ENCODE measurements at regions not wholly inside any gene's neighbourhood (a gene's known extent, or its start where the extent isn't known, plus 50 kb on each side); places are given as distances from the start of the nearest gene placed in this dataset.

DNA sequence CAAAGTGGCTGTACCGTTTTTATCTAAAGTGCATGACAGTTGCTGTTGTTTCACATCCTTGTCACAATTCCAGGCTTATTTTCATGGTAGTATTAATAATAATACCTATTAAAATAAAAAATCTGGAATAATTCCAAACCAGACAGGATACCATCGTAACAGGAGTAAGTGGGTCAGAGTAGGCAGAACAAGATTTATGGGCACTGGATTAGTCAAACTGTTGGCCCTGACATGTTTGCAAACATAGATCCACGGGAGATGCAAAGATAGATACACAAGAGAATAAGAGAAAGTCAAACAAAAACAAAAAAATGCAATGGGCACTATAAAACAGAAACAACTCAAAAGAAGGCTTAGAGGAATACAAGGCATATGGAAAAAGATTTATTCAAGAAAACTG, 449.5 kb upstream of the HS3ST1 start:
- H3K27me3 ChIP-seq (ENCODE audit: control insufficient read depth in 1 of 2, insufficient read depth in 2 of 2, low read length in 2 of 2) = no peaks in the 10 kb centered on the region
- no peaks in the 10 kb centered on the region for H3K4me1 ChIP-seq (ENCODE audit: insufficient read depth, low read length)
- H3K9me3 ChIP-seq (ENCODE audit: control insufficient read depth in 1 of 2, insufficient read depth in 1 of 2, low read length in 2 of 2) = peaks cover 0 to 5% of the 10 kb centered on the region in 2 experiments
- TF ChIP-seq, protein P1, sequence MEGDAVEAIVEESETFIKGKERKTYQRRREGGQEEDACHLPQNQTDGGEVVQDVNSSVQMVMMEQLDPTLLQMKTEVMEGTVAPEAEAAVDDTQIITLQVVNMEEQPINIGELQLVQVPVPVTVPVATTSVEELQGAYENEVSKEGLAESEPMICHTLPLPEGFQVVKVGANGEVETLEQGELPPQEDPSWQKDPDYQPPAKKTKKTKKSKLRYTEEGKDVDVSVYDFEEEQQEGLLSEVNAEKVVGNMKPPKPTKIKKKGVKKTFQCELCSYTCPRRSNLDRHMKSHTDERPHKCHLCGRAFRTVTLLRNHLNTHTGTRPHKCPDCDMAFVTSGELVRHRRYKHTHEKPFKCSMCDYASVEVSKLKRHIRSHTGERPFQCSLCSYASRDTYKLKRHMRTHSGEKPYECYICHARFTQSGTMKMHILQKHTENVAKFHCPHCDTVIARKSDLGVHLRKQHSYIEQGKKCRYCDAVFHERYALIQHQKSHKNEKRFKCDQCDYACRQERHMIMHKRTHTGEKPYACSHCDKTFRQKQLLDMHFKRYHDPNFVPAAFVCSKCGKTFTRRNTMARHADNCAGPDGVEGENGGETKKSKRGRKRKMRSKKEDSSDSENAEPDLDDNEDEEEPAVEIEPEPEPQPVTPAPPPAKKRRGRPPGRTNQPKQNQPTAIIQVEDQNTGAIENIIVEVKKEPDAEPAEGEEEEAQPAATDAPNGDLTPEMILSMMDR (IDR thresholded peaks at IDR 0.05) = no peak
- DNase-seq (no peak), ATAC-seq (ENCODE audit: poor library complexity) (no peak)
- Mint-ChIP-seq H3K4me3 (no peak overlapping the region), H3K9me3 (peaks cover 6% of the 10 kb centered on the region), H3K4me1 (ENCODE audit: low read depth) (no peaks in the 10 kb centered on the region), H3K27me3 (no peaks in the 10 kb centered on the region), H3K27ac (no peak overlapping the region), H3K36me3 (ENCODE audit: low read depth) (no peaks in the 10 kb centered on the region)
- no peaks in the 10 kb centered on the region for H3K36me3 ChIP-seq (ENCODE audit: insufficient read depth, low read length)
- no peak overlapping the region for H3K4me3 ChIP-seq (ENCODE audit: low read length)
- ChIA-PET CTCF (no interaction called here), POLR2A (no interaction called here)
- intact Hi-C loops (cut with DNase I, micrococcal nuclease) = no loop called here
- no peak overlapping the region for H3K27ac ChIP-seq (ENCODE audit: low read depth in 1 of 2, low read length in 2 of 2)

DNA sequence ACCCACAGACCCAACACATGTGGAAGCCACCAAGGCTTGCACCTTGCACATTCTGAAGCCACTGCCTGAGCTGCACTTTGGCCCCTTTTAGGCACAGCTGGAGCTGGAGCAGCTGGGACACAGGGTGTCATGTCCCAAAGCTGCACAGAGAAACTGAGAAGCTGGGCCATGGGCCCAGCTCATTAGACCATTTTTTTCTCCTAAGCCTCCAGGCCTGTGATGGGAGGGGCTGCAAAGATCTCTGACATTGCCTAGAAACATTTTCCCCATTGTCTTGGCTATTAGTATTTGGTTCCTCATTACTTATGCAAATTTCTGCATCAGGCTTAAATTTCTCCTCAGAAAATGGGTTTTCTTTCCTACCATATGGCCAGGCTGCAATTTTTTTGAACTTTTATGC, 447.4 kb upstream of the HS3ST1 start:
- intact Hi-C loops (cut with DNase I, micrococcal nuclease) = no loop called here
- no peaks in the 10 kb centered on the region for H3K4me1 Mint-ChIP-seq (ENCODE audit: low read depth)
- H3K27me3 ChIP-seq (ENCODE audit: control insufficient read depth in 1 of 2, insufficient read depth in 2 of 2, low read length in 2 of 2) = no peaks in the 10 kb centered on the region
- H3K27ac ChIP-seq (ENCODE audit: low read depth in 1 of 2, low read length in 2 of 2) = no peak overlapping the region
- TF ChIP-seq, protein P1 (IDR thresholded peaks at IDR 0.05) = no peak
- no peak overlapping the region for H3K4me3 Mint-ChIP-seq
- no peak for ATAC-seq (ENCODE audit: poor library complexity)
- DNase-seq = no peak
- H3K9me3 Mint-ChIP-seq = peaks cover 6% of the 10 kb centered on the region
- H3K27me3 Mint-ChIP-seq = no peaks in the 10 kb centered on the region
- peaks cover 0 to 5% of the 10 kb centered on the region in 2 experiments for H3K9me3 ChIP-seq (ENCODE audit: control insufficient read depth in 1 of 2, insufficient read depth in 1 of 2, low read length in 2 of 2)
- ChIA-PET POLR2A (no interaction called here), CTCF (no interaction called here)
- H3K36me3 Mint-ChIP-seq (ENCODE audit: low read depth) = no peaks in the 10 kb centered on the region
- H3K4me3 ChIP-seq (ENCODE audit: low read length) = no peak overlapping the region
- no peaks in the 10 kb centered on the region for H3K4me1 ChIP-seq (ENCODE audit: insufficient read depth, low read length)
- H3K27ac Mint-ChIP-seq = no peak overlapping the region
- H3K36me3 ChIP-seq (ENCODE audit: insufficient read depth, low read length) = no peaks in the 10 kb centered on the region

DNA sequence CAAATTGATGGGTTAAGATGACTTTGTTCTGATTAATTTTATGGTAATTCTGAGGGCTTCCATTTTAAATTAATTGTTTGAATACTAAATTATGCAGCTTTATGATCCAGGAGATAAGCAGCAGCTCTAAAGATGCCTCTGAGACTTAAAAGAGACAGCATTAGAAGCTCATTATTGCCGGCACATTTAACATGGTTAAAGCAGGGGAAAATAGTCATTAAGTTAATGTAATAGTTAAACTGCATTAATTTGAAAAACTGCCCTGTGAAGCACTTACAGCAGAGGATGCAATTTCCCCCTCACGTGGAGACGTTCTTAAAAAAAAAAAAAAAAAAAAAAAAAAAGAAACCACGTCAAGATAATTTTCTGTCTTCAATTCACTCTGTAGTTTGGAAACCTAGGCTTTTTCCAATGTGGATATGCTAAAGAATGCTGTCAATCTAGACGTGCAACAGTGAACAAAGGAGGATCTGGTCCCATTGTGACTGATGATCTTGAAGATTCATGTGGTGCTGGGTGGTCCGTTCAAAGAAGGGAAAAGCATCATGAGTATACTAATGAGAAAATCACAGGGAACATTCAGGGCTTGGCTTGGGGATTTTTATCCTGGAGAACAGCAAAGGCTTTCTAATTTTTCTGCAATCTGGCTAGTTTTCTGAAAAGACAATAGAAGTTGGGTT, 440.6 kb upstream of the HS3ST1 start:
- Histone ChIP-seq H3K36me3 (ENCODE audit: insufficient read depth, low read length) (no peaks in the 10 kb centered on the region), H3K9me3 (ENCODE audit: control insufficient read depth in 1 of 2, insufficient read depth in 1 of 2, low read length in 2 of 2) (no peaks in the 10 kb centered on the region), H3K4me1 (ENCODE audit: insufficient read depth, low read length) (no peaks in the 10 kb centered on the region), H3K27ac (ENCODE audit: low read depth in 1 of 2, low read length in 2 of 2) (no peak overlapping the region), H3K27me3 (ENCODE audit: control insufficient read depth in 1 of 2, insufficient read depth in 2 of 2, low read length in 2 of 2) (no peaks in the 10 kb centered on the region), H3K4me3 (ENCODE audit: low read length) (no peak overlapping the region)
- ChIA-PET POLR2A (no interaction called here), CTCF (no interaction called here)
- intact Hi-C loops (cut with DNase I, micrococcal nuclease) = no loop called here
- Mint-ChIP-seq H3K4me3 (no peak overlapping the region), H3K27ac (no peak overlapping the region), H3K27me3 (peaks cover 4% of the 10 kb centered on the region), H3K4me1 (ENCODE audit: low read depth) (no peaks in the 10 kb centered on the region), H3K9me3 (peaks cover 2% of the 10 kb centered on the region), H3K36me3 (ENCODE audit: low read depth) (no peaks in the 10 kb centered on the region)
- TF ChIP-seq, protein P1 (IDR thresholded peaks at IDR 0.05) = no peak
- DNase-seq (no peak), ATAC-seq (ENCODE audit: poor library complexity) (no peak)
